ENCODE measurements at regions not wholly inside any gene's neighbourhood (a gene's known extent, or its start where the extent isn't known, plus 50 kb on each side); places are given as distances from the start of the nearest gene placed in this dataset.

- TF ChIP-seq POLR2A (IDR thresholded peaks at IDR 0.05; ENCODE audit: low read depth, low read length) (no peak), POLR2AphosphoS5 (IDR thresholded peaks at IDR 0.05; ENCODE audit: low read depth, low read length) (no peak)
Observed at GRCh38 chr14:105881021-105881930, 354.9 kb downstream of the TMEM121 start.
